ENCODE measurements at regions not wholly inside any gene's neighbourhood (a gene's known extent, or its start where the extent isn't known, plus 50 kb on each side); places are given as distances from the start of the nearest gene placed in this dataset.
"Not testable (repeated sequence)": the region's sequence is repeated elsewhere in the genome, so short reads cannot be mapped to it uniquely, and the experiment has no call there.

GRCh38 chrX:120752431-120753082, 122.7 kb upstream of the C1GALT1C1 start:
- no peak for DNase-seq

- DNase-seq, result no peak
Observed at GRCh38 chrX:120751683-120752082, 121.8 kb upstream of the C1GALT1C1 start.

- DNase-seq, result no peak
Observed at GRCh38 chrX:120750381-120750780, 120.5 kb upstream of the C1GALT1C1 start.

GRCh38 chrX:120749141-120749846, 119.4 kb upstream of the C1GALT1C1 start:
- no peak for DNase-seq

GRCh38 chrX:120746153-120746552, 116.3 kb upstream of the C1GALT1C1 start:
- no peak for DNase-seq

GRCh38 chrX:120742946-120743665, 113.3 kb upstream of the C1GALT1C1 start:
- no peak for DNase-seq

GRCh38 chrX:120741452-120741851, 111.6 kb upstream of the C1GALT1C1 start:
- DNase-seq, result no peak

GRCh38 chrX:120740072-120740471, 110.2 kb upstream of the C1GALT1C1 start:
- no peak for DNase-seq

- no peak for DNase-seq
Observed at GRCh38 chrX:120739300-120739699, 109.4 kb upstream of the C1GALT1C1 start.

- no peak for DNase-seq
Observed at GRCh38 chrX:120736989-120737388, 107.1 kb upstream of the C1GALT1C1 start.

GRCh38 chrX:120735966-120736365, 106.1 kb upstream of the C1GALT1C1 start:
- DNase-seq, result no peak

- no peak for DNase-seq
Observed at GRCh38 chrX:120732879-120733278, 103.0 kb upstream of the C1GALT1C1 start.

GRCh38 chrX:120732461-120732860, 102.6 kb upstream of the C1GALT1C1 start:
- no peak for DNase-seq

GRCh38 chrX:120731386-120731785, 101.5 kb upstream of the C1GALT1C1 start:
- DNase-seq, result no peak

- not testable (repeated sequence) for DNase-seq
Observed at GRCh38 chrX:120729506-120730255, 99.8 kb upstream of the C1GALT1C1 start.

GRCh38 chrX:120727911-120728310, 98.1 kb upstream of the C1GALT1C1 start:
- no peak for DNase-seq

- DNase-seq, result no peak
Observed at GRCh38 chrX:120727452-120727851, 97.6 kb upstream of the C1GALT1C1 start.

GRCh38 chrX:120726294-120726693, 96.4 kb upstream of the C1GALT1C1 start:
- no peak for DNase-seq

GRCh38 chrX:120725874-120726273, 96.0 kb upstream of the C1GALT1C1 start:
- DNase-seq, result no peak

GRCh38 chrX:120719622-120720021, 89.8 kb upstream of the C1GALT1C1 start:
- no peak for DNase-seq

GRCh38 chrX:120718969-120719368, 89.1 kb upstream of the C1GALT1C1 start:
- DNase-seq, result no peak

- DNase-seq, result not testable (repeated sequence)
Observed at GRCh38 chrX:120702337-120702736, 72.5 kb upstream of the C1GALT1C1 start.

- no peak for DNase-seq
Observed at GRCh38 chrX:120697053-120697452, 67.2 kb upstream of the C1GALT1C1 start.

All from activated CD4-positive, alpha-beta T cell treated with anti-CD3 and anti-CD28 coated beads for 4 hours (primary cell).